Thyroid gland (tissue), 4 donors: ENCODE measurements at regions not wholly inside any gene's neighbourhood (a gene's known extent, or its start where the extent isn't known, plus 50 kb on each side); places are given as distances from the start of the nearest gene placed in this dataset.

Source experiments
- DNase-seq, 2 donors: peaks; one replicate each; pipeline ENCODE4 v3.0.0-alpha.2; 2019
- H3K27ac ChIP-seq, 3 donors: fragments of 200-600 bp; sonication (generic); 1 replicate in 2 of 3; 2 replicates in 1 of 3; pipeline ENCODE4 v1.5.1; 2016 to 2019; ENCODE audit warnings: mild to moderate bottlenecking in 1 of 3, moderate library complexity in 1 of 3
- H3K27me3 ChIP-seq: fragments of 200-600 bp; sonication (generic); one replicate; pipeline ENCODE4 v1.5.1; 2019
- H3K36me3 ChIP-seq, 2 donors: fragments of 200-600 bp; sonication (generic); one replicate each; pipeline ENCODE4 v1.5.1; 2016 to 2019
- H3K4me1 ChIP-seq, 2 donors: fragments of 200-600 bp; sonication (generic); one replicate each; pipeline ENCODE4 v1.5.1; 2017 to 2019
- H3K4me3 ChIP-seq, 3 donors: fragments of 200-600 bp; sonication (generic); replicated peaks in 1 of 3; 1 replicate in 2 of 3; 2 replicates in 1 of 3; pipeline ENCODE4 v1.5.1; 2016; ENCODE audit warnings: mild to moderate bottlenecking in 1 of 3
- H3K9me3 ChIP-seq: fragments of 200-600 bp; sonication (generic); one replicate; pipeline ENCODE4 v1.5.1; 2017
- POLR2A ChIP-seq, 2 donors: fragments of 450-650 bp; IDR thresholded peaks; one replicate each; pipeline ENCODE4 v1.6.1; 2017; ENCODE audit warnings: antibody characterized with exemption in 2 of 2, mild to moderate bottlenecking in 2 of 2, moderate library complexity in 1 of 2
- WGBS, 2 donors: methylation state at CpG; one replicate each; pipeline ENCODE4 v1.1.5; 2017; 5-methylcytosine and 5-hydroxymethylcytosine counted together
- intact Hi-C: fragments of 100-400 bp; cut with DNase I; formaldehyde crosslinking; loops from one replicate; pipeline ENCODE4 v1.15.1; 2023
- TF ChIP-seq, protein P1 (sequence below), 6 experiments: fragments of 200-600 bp in 3 of 6; fragments of 450-650 bp in 3 of 6; sonication (generic) in 3 of 6; IDR thresholded peaks; one replicate each; pipeline ENCODE4 v1.5.1; 2016 to 2019; ENCODE audit warnings: antibody characterized with exemption in 6 of 6, mild to moderate bottlenecking in 2 of 6, inconsistent platforms in 1 of 6, moderate library complexity in 1 of 6

DNA sequence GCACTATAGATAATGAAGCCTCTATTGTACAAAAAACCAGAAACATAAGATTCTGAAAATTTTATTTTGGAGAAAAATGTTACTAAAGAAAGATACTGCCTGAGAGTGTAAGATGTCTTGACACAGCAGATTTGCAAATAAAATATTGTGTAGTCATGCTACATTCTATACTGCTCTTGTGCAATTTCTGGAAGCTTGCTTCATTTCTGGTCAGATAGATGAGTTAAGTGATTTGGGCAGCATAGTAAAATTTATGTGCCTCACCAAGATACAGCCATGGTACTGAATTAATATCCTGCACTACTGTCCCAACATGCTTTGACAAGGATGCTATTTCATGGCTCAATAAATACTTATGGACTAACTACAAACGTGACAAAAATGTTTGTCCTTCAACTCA is 55.1 kb upstream of the STARD13 start:
- Histone ChIP-seq H3K4me1 (peaks cover 21 to 24% of the 10 kb centered on the region in 2 donors), H3K9me3 (no peaks in the 10 kb centered on the region), H3K27ac (peak overlapping the region in 1 of 3 donors; percentile 29), H3K36me3 (no peaks in the 10 kb centered on the region), H3K4me3 (no peak overlapping the region), H3K27me3 (no peaks in the 10 kb centered on the region)
- TF ChIP-seq, protein P1, sequence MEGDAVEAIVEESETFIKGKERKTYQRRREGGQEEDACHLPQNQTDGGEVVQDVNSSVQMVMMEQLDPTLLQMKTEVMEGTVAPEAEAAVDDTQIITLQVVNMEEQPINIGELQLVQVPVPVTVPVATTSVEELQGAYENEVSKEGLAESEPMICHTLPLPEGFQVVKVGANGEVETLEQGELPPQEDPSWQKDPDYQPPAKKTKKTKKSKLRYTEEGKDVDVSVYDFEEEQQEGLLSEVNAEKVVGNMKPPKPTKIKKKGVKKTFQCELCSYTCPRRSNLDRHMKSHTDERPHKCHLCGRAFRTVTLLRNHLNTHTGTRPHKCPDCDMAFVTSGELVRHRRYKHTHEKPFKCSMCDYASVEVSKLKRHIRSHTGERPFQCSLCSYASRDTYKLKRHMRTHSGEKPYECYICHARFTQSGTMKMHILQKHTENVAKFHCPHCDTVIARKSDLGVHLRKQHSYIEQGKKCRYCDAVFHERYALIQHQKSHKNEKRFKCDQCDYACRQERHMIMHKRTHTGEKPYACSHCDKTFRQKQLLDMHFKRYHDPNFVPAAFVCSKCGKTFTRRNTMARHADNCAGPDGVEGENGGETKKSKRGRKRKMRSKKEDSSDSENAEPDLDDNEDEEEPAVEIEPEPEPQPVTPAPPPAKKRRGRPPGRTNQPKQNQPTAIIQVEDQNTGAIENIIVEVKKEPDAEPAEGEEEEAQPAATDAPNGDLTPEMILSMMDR (IDR thresholded peaks at IDR 0.05) = no peak
- TF ChIP-seq POLR2A (IDR thresholded peaks at IDR 0.05) = no peak
- 27 to 45% methylated on average over 1 of the region's 1 CpG for WGBS, 2 donors
- no peak for DNase-seq
- intact Hi-C loops = no loop called here

DNA sequence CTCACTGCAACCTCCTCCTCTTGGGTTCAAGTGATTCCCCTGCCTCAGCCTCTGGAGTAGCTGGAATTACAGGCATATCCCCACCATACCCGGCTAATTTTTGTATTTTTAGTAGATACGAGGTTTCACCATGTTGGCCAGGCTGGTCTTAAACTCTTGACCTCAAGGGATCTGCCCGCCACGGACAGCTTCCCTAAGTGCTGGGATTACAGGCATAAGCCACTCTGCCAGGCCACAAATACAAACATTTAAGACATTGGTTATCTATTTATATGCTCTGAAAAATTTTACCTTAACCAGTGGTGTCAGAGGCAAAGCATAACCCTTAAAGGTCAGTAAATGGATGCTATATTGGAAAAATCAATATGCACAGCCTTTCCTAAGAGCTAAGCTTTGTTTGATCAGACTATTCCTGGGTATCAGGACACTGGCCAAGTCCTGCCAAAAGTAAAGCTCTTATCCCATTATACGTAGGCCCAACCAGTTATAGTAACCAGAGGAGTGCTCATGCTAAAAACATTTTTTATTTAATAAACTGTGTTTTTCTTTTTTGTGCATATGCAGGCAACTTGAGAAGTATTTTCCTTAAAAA is 56.4 kb upstream of the STARD13 start:
- peak overlapping the region; percentile 5 to 14 (median 8) for H3K27ac ChIP-seq
- H3K4me3 ChIP-seq = no peak overlapping the region
- TF ChIP-seq, protein P1 (IDR thresholded peaks at IDR 0.05) = no peak
- no peak for TF ChIP-seq POLR2A (IDR thresholded peaks at IDR 0.05)
- intact Hi-C loops = no loop called here
- H3K27me3 ChIP-seq = no peaks in the 10 kb centered on the region
- H3K9me3 ChIP-seq = no peaks in the 10 kb centered on the region
- peaks cover 29 to 31% of the 10 kb centered on the region in 2 donors for H3K4me1 ChIP-seq
- no peaks in the 10 kb centered on the region for H3K36me3 ChIP-seq
- 76 to 81% methylated on average over 5 of the region's 5 CpGs for WGBS, 2 donors
- no peak for DNase-seq

DNA sequence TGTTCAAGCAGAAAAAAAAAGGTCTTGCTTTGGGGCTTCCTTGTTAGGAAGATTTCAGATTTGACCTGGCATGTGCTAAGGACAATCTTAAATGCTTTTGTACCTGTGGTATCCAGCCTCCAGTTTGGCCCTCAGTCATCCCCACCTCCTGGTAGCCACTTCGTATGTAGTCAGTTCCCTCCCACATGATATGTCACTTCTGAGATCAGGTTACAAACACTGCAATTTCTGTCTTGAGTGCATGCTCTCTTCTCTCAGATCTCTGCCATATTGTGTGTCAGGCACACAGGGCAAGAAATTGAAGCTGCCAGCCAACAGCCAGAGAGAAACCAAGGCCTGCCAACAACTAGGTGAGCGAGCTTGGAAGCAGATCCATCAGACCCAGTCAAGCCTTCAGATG is 60.3 kb upstream of the STARD13 start:
- 73 to 89% methylated on average over 2 of the region's 2 CpGs for WGBS, 2 donors
- H3K27ac ChIP-seq = no peak overlapping the region
- no peaks in the 10 kb centered on the region for H3K36me3 ChIP-seq
- TF ChIP-seq, protein P1 (IDR thresholded peaks at IDR 0.05) = no peak
- no peak for TF ChIP-seq POLR2A (IDR thresholded peaks at IDR 0.05)
- no peak for DNase-seq
- H3K9me3 ChIP-seq = no peaks in the 10 kb centered on the region
- intact Hi-C loops = no loop called here
- no peaks in the 10 kb centered on the region for H3K27me3 ChIP-seq
- H3K4me1 ChIP-seq = peaks cover 47 to 48% of the 10 kb centered on the region in 2 donors
- no peak overlapping the region for H3K4me3 ChIP-seq

DNA sequence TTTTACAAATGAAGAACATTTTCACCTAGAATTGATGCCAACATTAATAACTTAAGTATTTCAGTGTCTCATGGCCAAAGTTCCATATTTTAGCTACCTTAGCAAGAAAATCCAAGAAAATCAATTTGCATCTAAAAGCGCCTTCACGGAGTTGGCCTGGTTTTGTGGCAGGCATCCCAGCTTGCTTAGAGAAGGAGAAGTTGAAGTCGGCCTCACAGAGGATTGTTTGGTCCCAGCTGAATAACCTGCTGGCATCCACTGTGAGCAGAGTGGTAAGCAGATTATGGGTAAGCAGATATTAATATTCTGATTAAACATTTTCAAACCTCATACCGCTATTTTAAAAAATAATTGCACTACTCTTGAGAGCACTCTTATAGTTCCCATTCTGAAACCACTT is 62.3 kb upstream of the STARD13 start:
- peaks cover 44 to 47% of the 10 kb centered on the region in 2 donors for H3K4me1 ChIP-seq
- no peaks in the 10 kb centered on the region for H3K9me3 ChIP-seq
- no peak overlapping the region for H3K4me3 ChIP-seq
- H3K27me3 ChIP-seq = no peaks in the 10 kb centered on the region
- H3K27ac ChIP-seq = peak overlapping the region; percentile 45 to 98 (median 91)
- 27 to 37% methylated on average over 4 of the region's 4 CpGs for WGBS, 2 donors
- TF ChIP-seq POLR2A (IDR thresholded peaks at IDR 0.05) = peak in 1 of 2 donors; percentile 8
- TF ChIP-seq, protein P1 (IDR thresholded peaks at IDR 0.05) = no peak
- H3K36me3 ChIP-seq = no peaks in the 10 kb centered on the region
- peak; percentile 81 to 84 for DNase-seq
- intact Hi-C loops = no loop called here

DNA sequence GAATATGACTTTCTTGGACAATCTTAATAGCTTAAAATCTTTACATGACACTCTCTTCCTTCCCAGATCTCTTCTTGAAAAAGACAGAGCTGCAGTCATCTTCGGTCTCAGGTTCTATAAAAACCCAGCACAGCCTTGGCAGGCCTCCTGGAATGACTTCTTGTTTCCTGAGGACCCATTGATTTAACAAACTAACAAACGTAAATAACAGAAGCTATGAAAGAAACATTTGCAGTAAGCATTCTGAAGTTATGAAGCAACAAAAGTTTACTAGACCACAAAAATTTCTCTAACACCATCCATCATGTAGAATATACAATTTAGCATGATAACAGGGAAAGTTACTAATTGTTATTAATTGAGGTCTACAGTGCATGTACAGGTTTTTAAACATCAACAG is 62.8 kb upstream of the STARD13 start:
- H3K4me1 ChIP-seq = peaks cover 40 to 47% of the 10 kb centered on the region in 2 donors
- WGBS, 2 donors = 15 to 27% methylated on average over 2 of the region's 2 CpGs
- intact Hi-C loops = no loop called here

More for the DNA sequence above, 62.8 kb upstream of the STARD13 start:
- Histone ChIP-seq H3K9me3 (no peaks in the 10 kb centered on the region), H3K27me3 (no peaks in the 10 kb centered on the region), H3K27ac (peak overlapping the region; percentile 87 to 98 (median 91)), H3K4me3 (peak overlapping the region in 1 of 3 donors; percentile 88), H3K36me3 (no peaks in the 10 kb centered on the region)
- peak; percentile 48 to 54 for DNase-seq
- peak in 1 of 2 donors; percentile 4 for TF ChIP-seq POLR2A (IDR thresholded peaks at IDR 0.05)
- TF ChIP-seq, protein P1 (IDR thresholded peaks at IDR 0.05) = no peak
